Fibroblast of gingiva (primary cell): ENCODE measurements at regions not wholly inside any gene's neighbourhood (a gene's known extent, or its start where the extent isn't known, plus 50 kb on each side); places are given as distances from the start of the nearest gene placed in this dataset.

Experiments
- DNase-seq: peaks from one replicate; pipeline ENCODE4 v3.0.0-alpha.2; 2011; ENCODE audit warnings: low read depth

DNA sequence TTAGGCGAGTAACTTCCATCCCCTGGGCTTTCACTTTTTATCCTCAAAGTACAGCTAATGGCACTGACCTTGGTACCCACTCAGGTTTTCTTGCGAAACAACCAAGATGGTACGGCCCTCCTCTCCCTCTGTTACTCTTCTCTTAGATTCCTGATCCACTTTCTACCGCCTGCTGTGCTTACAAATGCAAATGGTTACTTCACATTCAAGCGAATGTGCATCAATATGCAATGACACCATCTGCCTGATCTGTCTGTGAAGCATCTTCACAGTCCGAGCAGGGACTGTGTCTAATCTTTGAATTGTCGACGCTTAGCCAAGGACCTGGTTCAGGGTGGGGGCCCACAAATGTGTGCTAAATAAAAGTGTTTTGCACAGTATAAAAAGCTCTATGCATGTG is 112.2 kb downstream of the TRIB2 start:
- DNase-seq, result no peak

DNA sequence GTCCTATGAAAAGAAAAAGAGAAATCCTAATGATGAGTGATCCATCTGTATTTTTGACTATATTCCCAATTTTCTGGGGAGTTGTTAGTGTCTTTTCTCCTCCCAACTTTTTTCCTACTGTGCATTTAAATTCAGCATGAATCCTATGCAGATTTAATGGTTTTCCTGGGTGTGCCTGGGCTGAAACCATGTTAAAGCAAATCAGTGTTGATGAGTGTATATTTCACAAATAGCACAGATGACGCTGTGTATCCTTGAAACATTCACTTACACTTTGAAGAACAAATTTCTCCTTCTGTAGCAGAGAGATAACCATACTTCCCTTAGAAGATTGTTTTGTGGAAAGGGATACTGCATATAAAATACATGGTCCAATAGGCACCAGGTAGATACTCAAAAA is 114.3 kb downstream of the TRIB2 start:
- no peak for DNase-seq

DNA sequence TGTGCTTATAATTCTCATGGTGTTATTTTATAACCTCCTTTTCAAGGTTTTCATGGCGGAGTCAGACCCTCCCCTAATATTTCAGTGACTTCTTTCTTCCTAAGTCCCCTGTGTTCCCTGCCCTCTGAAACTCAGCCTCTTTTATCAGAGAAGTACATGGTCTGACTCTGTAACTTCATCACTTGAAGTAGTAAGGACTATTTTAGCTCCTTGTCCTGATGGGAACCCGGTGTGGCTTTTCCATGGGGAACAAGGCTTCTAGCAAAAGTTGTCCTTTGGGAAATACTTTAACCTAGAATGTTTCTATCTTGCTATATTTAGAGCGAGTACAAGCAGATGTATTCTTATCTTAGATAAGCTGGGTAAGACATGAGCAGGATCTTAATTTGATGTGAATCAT is 117.5 kb downstream of the TRIB2 start:
- no peak for DNase-seq

DNA sequence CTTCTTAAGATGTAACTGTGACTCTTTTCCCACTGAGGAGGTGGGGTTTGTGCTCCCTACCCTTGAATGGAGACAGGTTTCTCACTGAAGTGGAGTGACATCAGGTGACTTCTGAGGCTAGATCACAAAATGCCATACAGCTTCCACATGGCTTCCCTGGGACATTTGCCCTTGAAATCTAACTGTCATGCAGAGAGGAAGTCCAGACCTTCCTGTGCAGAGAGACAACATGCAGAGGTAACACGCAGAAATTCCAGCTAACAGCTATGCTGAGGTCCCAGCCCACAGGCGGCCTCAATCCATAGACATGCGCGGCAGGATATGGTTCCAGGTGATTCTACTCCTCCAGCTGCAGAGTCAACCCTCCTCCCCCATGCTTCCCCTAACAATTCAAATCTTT is 119.0 kb downstream of the TRIB2 start:
- DNase-seq, result no peak

DNA sequence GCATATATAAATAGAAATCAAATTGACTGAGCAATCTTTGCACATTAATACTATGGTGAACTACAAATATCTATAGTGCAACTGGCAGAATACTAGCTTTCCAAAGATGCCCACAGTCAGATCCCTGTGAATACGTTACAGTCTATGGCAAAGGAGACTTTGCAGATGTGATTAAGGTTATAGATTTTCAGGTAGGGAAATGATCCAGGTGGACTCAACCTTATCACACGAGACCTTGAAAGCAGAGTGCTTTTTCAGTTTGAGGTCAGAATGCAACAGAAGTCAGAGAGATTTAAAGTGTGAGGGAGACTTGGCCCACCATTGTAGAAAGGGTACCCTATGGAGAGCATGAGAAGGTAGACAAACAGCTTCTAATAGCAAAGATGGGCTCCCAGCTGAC is 122.6 kb downstream of the TRIB2 start:
- DNase-seq, result no peak

DNA sequence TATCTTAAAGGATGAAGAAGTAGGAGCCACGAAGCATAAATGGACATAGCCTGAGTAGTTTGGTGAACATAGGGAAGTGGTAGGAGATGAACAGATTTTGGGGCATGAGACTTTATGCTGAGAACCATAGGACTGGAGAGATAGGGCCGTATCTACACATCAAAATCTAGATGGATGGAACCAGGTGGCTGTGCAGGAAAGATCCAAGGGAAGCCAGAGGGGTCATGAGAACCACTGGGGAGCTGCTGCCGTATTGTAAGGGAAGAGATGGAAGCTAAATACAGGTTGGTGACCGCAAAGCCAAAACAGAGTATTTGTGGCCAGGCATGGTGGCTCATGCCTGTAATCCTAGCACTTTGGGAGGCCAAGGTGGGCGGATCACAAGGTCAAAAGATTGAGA is 124.3 kb downstream of the TRIB2 start:
- DNase-seq, result no peak

DNA sequence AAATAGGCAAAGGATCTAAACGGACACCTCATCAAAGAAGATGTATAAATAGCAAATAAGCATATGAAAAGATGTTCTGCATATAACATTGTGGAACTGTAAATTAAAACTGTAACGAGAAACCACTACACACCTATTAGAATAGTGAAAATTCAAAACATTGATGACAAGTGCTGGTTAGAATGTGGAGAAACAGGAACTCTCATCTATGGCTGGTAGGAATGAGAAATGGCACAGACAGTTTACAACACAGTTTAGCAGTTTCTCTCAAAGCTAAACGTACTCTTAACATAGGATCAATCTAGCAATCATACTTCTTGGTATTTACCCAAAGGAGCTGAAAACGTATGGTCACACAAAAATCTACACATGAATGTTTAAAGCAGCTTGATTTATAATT is 126.2 kb downstream of the TRIB2 start:
- DNase-seq, result no peak

DNA sequence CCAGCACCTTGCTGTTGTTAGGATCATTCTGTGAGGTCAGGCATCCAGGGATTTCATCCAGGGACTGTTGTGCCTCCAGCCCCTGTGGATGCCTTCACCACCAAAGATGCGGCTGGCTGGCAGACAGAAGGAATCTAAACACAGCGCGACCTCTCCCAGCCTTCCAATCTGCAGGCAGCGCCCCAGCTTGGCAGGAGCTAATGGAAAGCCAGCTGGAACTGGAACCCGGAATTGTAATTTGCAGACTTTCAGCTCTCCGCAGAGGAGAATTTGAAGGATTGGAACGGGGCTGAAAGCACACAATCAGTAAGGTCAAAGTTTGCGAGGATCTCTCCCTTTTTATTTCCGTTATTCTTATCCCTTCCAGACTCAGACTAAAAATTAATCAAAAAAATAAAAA is 127.8 kb downstream of the TRIB2 start:
- DNase-seq, result peak; percentile 12

DNA sequence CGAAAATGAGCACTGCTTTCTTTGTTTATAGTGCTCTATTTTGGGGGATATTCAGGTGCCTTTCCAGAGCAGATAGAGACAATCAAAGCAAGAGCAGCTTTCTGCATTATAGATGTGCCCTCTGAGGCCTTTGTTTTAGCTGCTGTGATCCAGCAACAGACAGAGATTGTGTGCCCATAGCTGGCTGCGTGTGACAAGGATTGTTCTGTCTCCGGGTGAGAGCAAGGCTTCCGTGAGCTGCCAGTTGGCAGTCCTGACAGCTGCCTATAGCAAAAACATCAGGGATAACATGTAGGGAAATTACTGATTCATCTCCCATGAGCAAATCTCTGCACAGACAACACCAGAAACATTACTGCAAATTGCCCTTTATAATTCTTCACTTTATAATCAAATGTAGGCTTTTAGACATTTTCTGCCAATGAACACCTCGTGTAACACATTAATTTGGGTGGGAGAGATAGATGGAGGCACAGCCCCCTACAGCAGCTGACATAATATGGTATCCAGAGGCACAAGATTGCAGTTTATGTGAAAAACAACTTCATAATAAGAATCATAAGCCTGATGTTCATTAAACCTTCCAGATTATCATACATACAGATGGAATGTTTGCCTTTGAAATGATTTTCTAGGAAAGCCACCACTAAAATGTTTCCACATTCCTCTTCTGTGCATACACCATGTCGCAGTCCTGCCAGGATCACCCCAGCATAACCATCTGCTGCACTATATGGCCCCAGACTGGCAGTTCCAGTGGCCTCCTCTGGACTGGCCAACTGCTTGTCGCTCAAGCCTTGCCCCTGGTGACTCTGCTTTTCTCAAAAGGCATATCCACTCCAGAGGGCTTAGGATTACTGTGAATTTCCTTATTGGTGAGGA is 131.2 kb downstream of the TRIB2 start:
- DNase-seq, result no peak

DNA sequence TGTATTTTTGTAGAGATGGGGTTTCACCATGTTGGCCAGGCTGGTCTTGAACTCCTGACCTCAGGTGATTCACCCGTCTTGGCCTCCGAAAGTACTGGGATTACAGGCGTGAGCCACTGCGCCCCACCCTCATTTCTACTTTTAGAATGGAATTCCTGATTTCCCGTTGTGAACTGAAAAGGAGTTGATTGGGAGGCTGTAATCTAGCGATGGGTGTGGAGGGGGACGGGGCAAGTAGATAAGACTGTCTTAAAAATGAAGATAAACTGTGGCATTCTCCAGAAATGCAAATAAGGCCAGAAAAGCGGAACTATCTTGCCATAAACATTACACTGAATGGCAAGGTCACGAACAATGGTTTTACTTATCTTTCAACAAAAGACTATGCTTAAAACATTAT is 135.4 kb downstream of the TRIB2 start:
- no peak for DNase-seq

DNA sequence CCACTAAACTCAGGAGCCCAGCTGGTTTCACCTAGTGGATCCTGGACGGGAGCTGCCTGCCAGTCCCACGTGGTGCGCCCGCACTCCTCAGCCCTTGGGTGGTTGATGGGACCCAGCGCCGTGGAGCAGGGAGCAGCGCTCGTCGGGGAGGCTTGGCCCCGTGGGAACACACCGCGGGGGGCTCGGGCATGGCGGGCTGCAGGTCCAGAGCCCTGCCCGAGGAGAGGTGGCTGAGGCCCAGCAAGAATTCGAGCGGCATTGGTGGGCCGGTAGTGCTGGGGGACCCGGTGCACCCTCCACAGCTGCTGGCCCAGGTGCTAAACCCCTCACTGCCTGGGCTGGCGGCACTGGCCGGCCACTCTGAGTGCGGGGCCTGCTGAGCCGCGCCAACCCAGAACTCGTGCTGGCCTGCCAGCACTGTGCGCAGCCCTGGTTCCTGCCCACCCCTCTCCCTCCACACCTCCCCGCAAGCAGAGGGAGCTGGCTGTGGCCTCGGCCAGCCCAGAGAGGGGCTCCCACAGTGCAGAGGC is 137.3 kb downstream of the TRIB2 start:
- DNase-seq, result no peak

DNA sequence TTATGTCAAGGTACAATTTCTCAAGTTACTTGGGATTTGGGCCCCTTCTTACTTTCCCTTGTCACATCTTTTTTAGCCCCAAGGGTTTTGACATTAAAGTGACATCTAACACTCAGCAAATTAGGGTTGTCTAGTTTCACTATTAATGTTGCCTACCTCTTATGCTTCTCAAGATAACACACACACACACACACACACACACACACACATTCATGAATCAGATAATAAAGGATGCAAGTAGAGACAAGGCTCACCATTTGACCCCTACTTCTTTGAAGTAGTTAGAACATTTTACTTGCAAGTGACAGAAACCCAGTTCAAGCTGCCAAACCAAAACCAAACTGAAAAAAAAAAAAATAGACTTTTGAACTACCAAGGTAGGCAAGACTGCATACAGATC is 138.8 kb downstream of the TRIB2 start:
- DNase-seq, result no peak

DNA sequence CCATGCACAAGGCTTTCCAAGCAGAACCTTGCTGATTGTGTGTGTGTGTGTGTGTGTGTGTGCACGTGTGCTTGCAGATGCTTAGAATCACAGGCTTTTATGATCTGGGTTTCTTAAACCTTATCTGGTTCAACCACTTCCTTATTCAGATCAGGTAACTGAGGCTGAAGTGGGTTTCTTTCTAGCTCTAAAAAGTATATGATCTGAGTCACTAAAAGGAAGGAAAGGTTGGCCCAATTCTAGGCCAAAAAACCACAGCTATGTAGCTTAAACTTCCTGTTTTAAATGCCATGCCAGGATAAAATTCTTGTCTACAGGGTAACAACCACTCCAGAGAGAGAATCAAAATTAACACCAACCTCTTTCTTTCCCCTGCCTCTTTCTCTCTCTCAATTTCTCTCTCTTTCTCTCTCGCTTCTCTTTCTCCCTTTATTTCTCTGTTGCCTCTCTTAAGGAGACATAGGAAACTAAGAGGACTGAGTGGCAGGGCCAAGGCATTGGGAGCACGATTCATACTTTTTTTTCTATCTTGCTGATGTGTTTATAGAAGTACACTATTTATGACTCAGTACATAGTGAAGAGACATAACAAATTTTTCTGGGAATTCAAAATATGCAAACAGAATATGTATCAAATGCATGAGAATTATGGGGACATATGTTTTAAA is 140.3 kb downstream of the TRIB2 start:
- peak; percentile 73 for DNase-seq

DNA sequence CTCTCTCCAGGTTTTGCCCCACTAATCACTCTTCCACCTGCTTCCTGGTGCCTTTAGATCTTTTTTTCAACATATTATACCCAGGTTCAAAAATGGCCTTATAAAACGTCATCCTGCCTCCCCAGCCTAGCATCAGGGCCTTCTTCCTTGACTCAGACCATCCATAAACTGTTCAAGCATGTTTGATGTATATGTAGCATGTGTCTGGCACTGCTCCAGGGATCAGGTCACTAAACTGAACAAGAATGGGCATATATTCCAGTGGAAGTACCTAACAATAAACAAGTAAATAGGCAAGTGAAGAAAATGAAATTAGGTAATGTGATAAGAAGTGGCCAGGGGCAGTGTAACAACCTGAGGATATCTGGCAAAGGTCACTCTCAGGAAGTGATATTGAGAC is 141.2 kb downstream of the TRIB2 start:
- DNase-seq, result no peak

DNA sequence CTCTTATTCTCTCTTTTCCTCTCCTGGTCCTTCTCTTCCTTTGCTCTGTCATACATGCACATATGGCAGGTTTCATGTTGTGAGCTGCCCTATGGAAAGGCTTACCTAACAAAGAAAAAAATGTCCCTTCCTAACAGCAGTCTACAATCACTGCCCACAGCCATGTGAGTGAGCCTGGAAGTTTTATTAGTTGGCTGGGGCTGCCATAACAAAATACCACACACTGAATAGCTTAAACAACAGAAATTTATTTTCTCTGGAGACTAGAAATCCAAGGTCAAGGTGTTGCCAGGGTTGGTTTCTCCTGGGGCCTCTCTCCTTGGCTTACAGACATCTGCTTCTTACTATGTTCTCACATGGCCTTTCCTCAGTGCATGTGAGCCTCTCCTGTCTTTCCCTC is 142.1 kb downstream of the TRIB2 start:
- no peak for DNase-seq

DNA sequence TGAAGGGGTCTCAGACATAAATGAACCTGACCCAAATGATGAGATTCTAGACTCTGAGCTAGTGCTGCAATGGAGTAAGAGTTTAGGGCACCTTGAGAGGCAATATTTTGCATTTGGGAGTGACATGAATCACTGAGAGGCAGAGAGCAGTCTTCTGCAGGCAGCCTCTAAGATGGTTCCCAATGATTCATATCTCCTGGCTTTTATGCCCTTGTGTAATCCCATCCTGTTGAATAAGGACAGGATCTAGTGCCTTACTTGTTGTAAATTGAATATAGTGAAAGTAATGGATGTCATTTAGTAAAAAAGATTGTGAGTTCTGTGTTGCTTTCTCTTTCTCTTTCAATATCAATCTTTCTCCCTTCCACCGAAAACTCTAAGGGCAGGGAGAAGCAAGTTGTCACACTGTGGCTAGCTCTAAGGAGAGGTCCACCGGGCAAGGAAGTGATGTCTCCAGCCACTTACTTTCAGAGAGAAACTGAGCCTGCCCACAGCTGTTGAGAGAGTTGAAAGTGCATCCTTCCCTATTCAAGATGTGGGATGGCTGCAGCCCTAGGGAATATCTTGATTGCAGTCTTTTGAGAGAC is 144.7 kb downstream of the TRIB2 start:
- DNase-seq, result peak; percentile 47

DNA sequence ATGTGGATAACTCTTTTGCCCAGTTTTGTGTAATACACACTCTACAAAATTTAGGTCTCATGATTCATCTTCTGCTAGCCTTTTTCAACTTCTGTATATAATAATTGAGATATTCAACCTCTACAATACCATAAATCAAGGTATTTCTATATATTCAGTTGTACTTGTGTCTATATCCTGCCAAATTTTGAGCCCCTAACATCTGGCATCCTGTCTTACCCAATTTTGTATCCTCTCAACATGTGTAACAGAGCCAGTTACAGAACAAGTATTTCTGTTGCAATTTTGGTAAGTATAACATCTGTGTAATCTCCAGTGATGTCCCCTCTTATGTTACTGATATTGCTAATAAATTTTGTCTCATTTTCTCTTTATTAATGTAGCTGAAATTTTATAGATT is 145.8 kb downstream of the TRIB2 start:
- DNase-seq, result peak; percentile 16

DNA sequence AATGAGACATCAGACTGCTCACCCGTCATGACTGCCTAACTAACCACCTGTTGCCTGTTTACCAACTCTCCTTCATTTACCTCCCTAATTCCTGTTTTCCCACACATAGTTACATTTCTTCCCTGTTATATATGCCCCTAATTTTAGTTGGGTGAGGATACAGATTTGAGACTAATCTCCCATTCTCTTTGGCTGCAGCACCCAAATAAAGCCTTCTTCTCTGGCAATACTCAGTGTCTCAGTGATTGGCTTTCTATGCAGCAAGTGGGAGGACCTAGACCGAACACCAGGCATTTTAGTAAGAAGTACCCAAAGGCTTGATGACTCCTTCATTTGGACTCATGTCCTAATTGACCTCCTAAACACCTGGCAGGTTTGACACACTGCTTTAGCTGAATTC is 147.2 kb downstream of the TRIB2 start:
- DNase-seq, result no peak

DNA sequence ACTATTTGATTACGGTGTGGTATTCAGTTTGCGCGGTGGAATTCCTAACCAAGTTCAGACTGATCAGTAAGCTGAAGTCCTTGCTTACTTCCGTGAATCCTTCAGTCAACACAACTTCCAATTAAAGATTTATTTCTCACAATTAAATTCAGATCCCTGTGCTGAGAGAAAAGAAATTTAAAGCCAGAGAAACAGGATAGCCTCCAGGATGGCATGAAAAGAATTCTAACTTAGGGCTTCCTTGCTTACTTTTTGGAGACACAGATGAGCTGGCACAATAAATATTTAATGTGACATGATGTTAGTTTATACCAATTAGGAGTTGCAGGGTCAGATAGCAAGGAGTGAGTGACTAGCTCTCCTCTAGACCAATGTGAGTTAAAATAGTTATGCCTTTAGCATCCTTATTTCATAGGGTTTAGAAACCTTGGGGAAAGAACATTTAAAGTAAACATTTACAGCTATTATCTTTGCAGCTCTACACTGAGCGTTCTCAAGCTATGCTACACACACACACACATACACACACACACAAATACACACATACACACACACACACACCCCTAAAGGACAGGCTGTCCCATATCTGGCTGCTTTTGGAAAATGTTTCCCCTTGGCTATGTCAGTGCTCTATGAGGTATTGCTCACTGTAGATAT is 151.0 kb downstream of the TRIB2 start:
- peak; percentile 64 for DNase-seq

DNA sequence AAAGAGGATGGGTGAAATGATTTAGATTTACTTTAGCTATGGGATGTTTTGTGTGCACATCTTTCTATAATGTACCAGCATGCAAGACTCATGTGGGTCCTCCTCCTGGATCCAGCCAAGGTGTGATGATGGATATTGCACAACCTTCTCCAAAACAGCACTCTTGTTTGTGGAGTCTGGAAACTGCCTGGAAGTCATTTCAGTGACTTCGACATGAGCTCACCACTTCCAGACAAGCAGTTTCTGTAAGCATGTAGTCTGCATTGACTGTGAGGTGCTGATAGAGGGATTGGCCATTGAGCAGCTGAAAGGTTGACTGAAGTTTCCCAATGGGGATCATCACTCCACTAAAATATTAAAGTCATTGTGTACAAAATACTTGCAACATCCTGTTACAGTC is 154.0 kb downstream of the TRIB2 start:
- DNase-seq, result no peak

DNA sequence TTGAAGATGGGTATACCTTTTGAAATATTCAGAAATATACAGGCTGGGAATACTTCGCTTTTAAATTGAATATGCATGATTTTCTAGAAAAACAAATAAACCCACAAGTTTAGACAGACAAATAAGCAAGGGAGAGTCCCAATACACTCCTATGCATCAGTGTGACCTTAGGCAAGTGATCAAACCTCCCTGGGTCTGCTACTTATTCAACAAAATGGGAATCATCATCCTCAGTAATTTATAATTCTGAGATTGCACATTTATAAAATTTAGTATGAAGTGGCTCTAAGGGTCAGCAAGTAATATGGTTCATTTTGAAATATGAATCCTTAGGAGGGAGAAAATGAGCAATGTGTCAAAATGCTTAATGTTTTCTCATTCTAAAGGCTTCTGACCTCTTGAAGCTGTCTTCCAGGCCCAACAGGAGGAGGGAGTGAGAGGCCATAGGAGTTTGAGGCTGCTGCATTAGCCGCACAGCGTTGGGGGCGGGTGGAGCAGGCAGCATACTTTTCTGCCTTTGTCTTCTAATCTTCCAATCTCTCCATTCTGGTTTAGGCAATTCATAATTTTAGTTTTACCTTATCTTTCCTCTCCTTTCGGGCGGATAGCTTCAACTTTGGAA is 155.1 kb downstream of the TRIB2 start:
- no peak for DNase-seq

DNA sequence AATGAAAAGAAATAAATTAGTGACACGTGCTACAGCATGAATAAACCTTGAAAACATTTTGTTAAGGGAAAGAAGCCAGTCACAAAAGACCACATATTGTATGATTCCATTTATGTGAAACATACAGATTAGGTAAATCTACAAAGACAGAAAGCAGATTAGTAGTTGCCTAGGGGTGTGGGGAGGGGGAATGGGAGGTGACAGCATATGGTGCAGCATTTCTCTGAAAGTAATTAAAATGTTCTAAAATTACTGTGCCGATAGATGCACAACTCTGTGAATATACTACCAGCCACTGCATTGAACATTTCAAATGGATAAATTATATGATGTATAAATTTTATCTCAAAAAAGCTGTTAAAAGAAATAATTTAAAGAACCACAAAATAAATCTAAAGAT is 161.0 kb downstream of the TRIB2 start:
- DNase-seq, result no peak
